ENCODE measurements at regions not wholly inside any gene's neighbourhood (a gene's known extent, or its start where the extent isn't known, plus 50 kb on each side); places are given as distances from the start of the nearest gene placed in this dataset.

DNA sequence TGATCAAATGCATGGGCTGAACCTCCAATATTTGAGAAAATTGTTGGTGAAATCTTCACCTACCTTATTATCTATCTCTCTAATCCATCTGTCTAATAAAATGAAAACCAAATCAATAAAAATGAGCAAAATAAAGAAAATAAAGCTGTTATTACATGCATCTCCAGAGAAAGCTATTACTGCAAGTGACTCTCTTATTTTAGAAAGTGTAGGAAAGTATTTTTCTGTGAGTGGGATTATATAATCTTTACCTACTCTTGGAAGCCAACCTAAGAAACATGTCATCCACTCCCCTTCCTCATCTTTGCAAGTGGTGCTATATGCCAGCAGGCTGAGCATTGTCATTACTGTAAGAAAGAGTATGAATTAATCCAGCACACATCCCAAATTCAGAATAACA is 191.5 kb upstream of the RFC3 start:
- TF ChIP-seq, protein P1, sequence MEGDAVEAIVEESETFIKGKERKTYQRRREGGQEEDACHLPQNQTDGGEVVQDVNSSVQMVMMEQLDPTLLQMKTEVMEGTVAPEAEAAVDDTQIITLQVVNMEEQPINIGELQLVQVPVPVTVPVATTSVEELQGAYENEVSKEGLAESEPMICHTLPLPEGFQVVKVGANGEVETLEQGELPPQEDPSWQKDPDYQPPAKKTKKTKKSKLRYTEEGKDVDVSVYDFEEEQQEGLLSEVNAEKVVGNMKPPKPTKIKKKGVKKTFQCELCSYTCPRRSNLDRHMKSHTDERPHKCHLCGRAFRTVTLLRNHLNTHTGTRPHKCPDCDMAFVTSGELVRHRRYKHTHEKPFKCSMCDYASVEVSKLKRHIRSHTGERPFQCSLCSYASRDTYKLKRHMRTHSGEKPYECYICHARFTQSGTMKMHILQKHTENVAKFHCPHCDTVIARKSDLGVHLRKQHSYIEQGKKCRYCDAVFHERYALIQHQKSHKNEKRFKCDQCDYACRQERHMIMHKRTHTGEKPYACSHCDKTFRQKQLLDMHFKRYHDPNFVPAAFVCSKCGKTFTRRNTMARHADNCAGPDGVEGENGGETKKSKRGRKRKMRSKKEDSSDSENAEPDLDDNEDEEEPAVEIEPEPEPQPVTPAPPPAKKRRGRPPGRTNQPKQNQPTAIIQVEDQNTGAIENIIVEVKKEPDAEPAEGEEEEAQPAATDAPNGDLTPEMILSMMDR (conservative IDR thresholded peaks at IDR 0.05): no peak
- no peak overlapping the region for H3K27ac ChIP-seq

DNA sequence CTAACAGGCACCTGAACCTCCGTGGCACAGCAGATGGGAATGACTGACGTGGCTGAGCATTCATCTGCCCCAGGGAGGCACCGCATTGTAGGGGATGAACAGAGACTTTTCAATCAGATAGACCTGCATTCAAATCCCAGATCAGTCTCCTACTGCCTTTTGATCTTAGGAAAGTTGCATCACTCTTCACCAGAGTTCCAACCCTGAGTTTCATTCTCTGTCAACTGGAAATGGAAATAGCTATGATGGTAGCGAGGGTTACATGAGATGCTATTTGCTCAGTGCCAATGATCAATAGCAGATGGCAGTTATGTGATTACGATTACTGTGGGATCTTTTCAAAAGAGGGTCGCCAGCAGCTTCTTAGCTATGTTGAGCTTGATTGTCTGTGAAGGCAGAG is 189.3 kb upstream of the RFC3 start:
- H3K27ac ChIP-seq: no peak overlapping the region
- TF ChIP-seq, protein P1 (conservative IDR thresholded peaks at IDR 0.05): no peak

DNA sequence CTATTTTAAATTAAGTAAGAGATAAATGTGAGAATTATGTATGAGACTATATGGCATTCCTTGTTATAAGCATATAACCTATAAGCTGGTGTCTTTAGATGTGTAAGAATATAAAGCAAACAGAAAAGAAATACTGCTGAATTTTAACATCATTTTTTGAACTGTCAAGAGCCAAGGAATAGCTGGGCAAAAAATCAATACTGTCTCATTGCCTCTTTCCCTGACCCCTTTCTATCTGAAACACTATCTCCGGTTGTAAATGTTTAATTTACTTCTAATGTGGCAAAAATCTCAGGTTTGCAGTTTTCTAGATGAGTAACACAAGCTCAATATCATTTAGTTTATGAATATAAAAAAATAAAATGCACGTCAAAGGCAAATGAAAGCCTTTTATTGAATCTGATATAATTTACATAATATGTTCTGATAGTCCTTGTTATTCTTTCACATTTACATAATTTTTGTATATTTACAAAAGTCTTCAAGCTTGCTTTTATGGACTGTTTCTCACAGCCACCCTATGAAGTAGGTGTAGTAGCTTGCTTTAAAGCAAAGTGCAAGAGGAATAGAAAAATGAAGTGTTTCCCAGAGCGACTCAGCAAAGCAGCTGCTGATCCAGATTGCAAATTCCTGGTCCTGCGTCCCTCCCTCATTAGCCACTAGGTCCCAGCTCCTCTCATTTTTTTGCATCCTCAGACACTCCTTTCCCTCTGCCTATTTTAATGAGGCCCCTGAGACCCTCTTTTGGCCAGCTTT is 188.2 kb upstream of the RFC3 start:
- TF ChIP-seq, protein P1 (conservative IDR thresholded peaks at IDR 0.05): no peak

DNA sequence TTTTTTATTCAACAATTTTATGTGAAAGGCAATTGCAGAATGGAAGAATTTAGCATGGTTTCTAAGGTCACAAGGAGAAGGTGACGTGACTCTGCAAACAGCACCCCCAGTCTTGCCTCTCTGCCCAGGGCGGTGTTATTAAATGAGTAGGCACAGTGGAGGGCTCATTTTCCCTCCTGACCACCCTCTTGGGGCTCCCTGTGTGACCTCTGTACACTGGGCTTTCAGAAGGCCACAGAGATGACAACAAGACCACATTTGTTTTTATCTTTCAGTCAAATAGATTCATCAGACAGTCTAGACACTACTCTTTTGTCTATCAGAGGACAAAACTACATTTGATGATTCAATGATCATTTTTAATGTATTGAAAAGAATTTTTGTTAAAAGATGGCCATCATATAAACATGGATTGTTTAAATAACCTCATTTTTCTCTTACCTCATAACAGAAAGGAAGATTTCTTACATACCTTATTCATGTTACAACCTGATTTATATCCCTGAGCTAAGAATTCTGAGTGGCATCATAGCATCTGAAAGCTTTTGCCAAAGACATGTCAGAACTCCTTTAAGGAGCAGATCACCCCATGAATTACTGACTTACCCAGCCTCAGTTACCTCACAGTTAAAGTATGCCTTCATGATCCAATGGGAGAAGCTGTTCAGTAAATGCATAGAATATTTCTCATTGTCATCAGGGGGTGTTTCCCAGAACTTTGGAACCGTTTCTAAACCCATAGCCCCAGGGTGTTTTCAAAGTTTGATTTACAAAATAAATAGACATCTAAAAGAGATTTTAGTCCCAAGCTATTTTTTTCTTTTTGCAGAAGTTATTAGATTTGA is 184.0 kb upstream of the RFC3 start:
- TF ChIP-seq, protein P1 (conservative IDR thresholded peaks at IDR 0.05): no peak
- no peak overlapping the region for H3K27ac ChIP-seq

More for the DNA sequence above, 188.2 kb upstream of the RFC3 start:
- no peak overlapping the region for H3K27ac ChIP-seq

DNA sequence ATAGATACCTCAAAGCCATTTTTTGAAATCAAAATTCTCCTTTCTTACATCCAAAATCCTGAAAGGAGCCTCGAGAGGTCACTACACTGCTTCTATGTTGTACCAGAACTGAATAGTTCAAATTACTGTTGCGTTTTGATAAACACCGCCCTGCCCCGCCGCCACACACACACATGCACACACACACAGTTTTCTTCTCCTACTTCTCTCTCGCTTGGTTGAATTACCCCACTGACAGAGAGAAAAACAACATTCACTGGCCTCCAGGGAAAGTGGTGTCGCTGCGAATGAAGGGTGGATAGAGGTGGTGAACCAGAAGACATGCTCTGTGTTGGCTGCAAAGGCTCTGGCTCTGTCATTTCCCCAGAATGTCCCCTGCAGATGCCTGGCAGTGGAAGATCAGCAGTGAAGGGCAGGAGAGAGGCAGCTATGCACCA is 183.4 kb upstream of the RFC3 start:
- TF ChIP-seq, protein P1 (conservative IDR thresholded peaks at IDR 0.05): no peak
- no peak overlapping the region for H3K27ac ChIP-seq

DNA sequence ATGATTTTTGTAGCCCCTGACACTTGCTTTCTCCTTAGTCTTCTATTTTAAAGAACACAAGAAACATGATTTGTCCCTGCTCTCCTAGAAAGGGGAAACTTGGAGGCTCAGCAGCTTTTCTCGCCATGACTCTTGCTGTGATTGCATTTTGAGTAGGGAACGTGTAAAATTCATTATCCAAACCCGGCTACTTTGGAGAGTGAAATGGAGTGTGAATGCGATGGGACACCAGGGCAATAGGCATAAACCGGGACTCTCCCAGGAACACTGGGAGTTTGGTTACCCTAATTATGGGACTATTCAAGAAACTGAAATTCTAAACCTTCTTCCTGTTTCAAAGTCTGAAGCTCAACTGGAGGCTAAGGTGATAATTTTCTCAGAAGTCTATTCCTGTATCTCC is 181.7 kb upstream of the RFC3 start:
- no peak overlapping the region for H3K27ac ChIP-seq
- TF ChIP-seq, protein P1 (conservative IDR thresholded peaks at IDR 0.05): no peak

DNA sequence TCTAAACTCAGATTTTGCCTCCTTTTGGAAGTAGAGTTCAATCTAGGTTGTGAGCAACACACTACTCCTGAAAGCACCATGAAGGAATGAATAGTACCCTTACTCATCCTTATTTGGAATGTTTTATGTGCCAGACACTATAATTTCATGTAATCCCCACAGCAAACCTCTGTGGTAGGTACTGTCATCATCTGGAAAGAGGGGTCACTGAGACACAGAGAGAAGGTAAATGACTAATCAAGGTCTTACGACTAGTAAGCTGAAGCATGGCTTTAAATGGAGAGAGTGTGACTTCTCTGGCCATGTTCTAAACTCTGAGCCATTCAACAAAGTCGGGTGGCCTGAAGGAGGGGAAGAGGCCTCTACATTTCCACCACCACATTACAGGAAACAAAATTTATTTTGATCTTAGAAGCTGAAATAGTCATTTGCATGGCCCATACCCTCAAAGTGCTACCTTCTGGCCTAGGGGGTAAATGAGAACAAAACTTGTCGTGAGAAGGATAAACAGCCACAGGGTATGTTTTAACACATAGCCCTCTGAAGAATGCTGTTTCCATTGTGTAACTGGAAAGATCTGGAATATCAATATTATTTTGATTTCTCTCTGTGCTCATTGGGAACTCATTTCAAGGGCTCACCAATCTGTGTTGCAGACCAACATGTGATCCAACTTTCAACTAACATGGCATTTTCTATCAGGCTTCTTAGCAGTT is 180.8 kb upstream of the RFC3 start:
- H3K27ac ChIP-seq: no peak overlapping the region
- TF ChIP-seq, protein P1 (conservative IDR thresholded peaks at IDR 0.05): no peak

Data from VCaP (cell line).